Right atrium auricular region (tissue), 2 donors: ENCODE measurements at regions not wholly inside any gene's neighbourhood (a gene's known extent, or its start where the extent isn't known, plus 50 kb on each side); places are given as distances from the start of the nearest gene placed in this dataset.

ENCODE experiments used
- DNase-seq: peaks from one replicate; pipeline ENCODE4 v3.0.0-alpha.2; 2019; ENCODE audit warnings: low spot score
- H3K27ac ChIP-seq, 2 donors: fragments of 200-600 bp; sonication (generic); 1 replicate in 1 of 2; 2 replicates in 1 of 2; pipeline ENCODE4 v1.5.1; 2016 to 2019
- H3K27me3 ChIP-seq, 2 donors: fragments of 200-600 bp; sonication (generic); one replicate each; pipeline versions ENCODE4 v1.5.1 to v1.6.0; 2017 to 2019
- H3K36me3 ChIP-seq: fragments of 200-600 bp; sonication (generic); one replicate; pipeline ENCODE4 v1.5.1; 2016
- H3K4me1 ChIP-seq, 2 donors: fragments of 200-600 bp; sonication (generic); one replicate each; pipeline versions ENCODE4 v1.5.1 to v1.6.0; 2017 to 2019
- H3K4me3 ChIP-seq, 2 donors: fragments of 200-600 bp; sonication (generic); 1 replicate in 1 of 2; 2 replicates in 1 of 2; pipeline ENCODE4 v1.5.1; 2017 to 2019; ENCODE audit warnings: mild to moderate bottlenecking in 1 of 2, moderate library complexity in 1 of 2
- H3K9me3 ChIP-seq, 2 donors: fragments of 200-600 bp; sonication (generic); one replicate each; pipeline ENCODE4 v1.5.1; 2019
- TF ChIP-seq, protein P1 (sequence below), 2 donors: fragments of 200-600 bp; sonication (generic); IDR thresholded peaks; one replicate each; pipeline ENCODE4 v1.5.1; 2019; ENCODE audit warnings: antibody characterized with exemption in 2 of 2

DNA sequence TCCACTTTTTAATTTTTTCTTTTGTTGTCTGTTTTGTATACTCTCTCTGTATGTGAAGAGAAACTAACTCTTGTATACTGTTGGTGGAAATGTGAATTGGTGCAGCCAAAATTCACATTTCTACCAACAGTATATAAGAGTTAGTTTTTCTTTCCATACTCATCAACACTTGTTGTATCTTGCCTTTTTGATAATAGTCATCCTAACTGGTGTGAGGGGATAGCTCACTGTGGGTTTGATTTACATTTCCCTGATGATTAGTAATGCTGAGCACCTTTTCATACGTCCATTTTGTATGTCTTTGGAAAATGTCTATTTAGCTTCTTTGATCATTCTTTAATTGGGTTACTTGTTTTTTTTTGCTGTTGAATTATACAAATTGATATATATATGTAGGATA lies 375.5 kb upstream of the IGFBP3 start:
- no peaks in the 10 kb centered on the region for H3K27me3 ChIP-seq
- no peak overlapping the region for H3K27ac ChIP-seq
- TF ChIP-seq, protein P1, sequence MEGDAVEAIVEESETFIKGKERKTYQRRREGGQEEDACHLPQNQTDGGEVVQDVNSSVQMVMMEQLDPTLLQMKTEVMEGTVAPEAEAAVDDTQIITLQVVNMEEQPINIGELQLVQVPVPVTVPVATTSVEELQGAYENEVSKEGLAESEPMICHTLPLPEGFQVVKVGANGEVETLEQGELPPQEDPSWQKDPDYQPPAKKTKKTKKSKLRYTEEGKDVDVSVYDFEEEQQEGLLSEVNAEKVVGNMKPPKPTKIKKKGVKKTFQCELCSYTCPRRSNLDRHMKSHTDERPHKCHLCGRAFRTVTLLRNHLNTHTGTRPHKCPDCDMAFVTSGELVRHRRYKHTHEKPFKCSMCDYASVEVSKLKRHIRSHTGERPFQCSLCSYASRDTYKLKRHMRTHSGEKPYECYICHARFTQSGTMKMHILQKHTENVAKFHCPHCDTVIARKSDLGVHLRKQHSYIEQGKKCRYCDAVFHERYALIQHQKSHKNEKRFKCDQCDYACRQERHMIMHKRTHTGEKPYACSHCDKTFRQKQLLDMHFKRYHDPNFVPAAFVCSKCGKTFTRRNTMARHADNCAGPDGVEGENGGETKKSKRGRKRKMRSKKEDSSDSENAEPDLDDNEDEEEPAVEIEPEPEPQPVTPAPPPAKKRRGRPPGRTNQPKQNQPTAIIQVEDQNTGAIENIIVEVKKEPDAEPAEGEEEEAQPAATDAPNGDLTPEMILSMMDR (IDR thresholded peaks at IDR 0.05) = no peak
- H3K4me3 ChIP-seq = no peak overlapping the region
- no peaks in the 10 kb centered on the region for H3K36me3 ChIP-seq
- no peak for DNase-seq
- peaks cover 0 to 24% of the 10 kb centered on the region in 2 donors for H3K9me3 ChIP-seq
- no peaks in the 10 kb centered on the region for H3K4me1 ChIP-seq

DNA sequence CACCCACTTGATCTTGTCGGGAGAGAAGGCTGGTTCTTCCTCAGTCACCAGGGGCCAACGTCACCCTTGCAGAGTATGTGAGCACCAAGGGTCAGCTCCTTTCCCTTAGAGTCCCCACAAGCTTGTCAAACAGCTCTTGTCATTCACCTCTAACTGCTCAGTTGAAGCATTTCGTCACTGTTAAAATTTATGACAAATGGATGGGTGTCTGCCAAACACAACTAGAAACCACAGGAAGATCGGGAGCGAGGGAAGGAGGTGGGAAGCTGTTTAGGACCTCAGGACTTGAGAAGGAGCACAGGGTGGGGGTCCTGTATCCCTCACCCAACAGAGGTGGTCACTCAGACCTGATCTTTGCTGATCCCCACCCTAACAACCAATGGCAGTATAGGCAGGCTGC lies 373.3 kb upstream of the IGFBP3 start:
- Histone ChIP-seq H3K27ac (no peak overlapping the region), H3K36me3 (no peaks in the 10 kb centered on the region), H3K9me3 (peaks cover 0 to 24% of the 10 kb centered on the region in 2 donors), H3K27me3 (no peaks in the 10 kb centered on the region), H3K4me3 (no peak overlapping the region), H3K4me1 (no peaks in the 10 kb centered on the region)
- TF ChIP-seq, protein P1 (IDR thresholded peaks at IDR 0.05) = no peak
- DNase-seq = no peak

DNA sequence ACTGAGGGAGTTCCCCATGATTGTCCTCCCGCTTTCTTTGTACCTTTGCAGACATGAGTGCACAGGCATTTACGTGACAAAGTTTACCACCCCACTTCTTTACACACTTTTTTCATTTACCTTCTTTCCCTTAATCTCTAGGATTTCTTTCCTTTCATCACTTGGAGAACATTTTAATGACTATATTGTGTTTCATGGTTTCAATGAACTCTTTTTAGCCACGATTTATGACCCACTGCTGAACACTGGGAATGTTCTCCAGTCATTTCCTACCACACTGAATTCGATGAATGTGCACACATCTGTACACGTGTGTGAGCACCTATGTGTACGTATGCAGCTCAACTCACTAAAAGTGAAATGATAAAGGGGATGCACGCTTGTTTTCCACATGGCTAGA lies 371.7 kb upstream of the IGFBP3 start:
- DNase-seq = no peak
- H3K27ac ChIP-seq = no peak overlapping the region
- no peaks in the 10 kb centered on the region for H3K36me3 ChIP-seq
- no peaks in the 10 kb centered on the region for H3K27me3 ChIP-seq
- peaks cover 0 to 18% of the 10 kb centered on the region in 2 donors for H3K9me3 ChIP-seq
- no peak overlapping the region for H3K4me3 ChIP-seq
- TF ChIP-seq, protein P1 (IDR thresholded peaks at IDR 0.05) = no peak
- H3K4me1 ChIP-seq = no peaks in the 10 kb centered on the region

DNA sequence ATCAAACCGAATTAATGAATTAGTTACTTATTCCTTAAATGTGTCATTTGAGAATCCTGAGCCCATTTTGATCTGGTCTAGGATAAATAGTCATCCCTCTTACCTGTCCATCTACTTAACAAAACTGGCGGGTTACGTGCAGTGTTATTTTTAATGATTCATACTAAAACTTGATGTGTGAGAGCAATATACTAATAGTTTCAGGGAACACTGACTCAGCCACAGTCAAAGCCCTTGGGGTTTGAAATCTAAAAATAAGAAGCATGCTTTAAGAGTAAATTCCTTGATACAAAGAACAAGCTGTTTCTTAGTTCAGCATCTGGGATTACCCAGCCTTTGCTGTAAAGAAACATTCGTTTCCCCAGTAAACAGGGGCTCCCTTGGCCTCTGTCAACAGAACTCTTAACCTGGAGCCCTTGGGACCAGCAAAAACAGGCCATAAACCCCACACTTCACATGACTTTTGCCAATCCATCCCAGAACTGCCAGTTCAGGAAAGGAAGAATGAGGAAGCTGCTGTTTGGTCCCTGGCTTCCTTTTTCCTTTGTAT lies 370.6 kb upstream of the IGFBP3 start:
- TF ChIP-seq, protein P1 (IDR thresholded peaks at IDR 0.05) = no peak
- Histone ChIP-seq H3K4me1 (no peaks in the 10 kb centered on the region), H3K36me3 (no peaks in the 10 kb centered on the region), H3K27me3 (no peaks in the 10 kb centered on the region), H3K4me3 (no peak overlapping the region), H3K9me3 (peaks cover 0 to 8% of the 10 kb centered on the region in 2 donors), H3K27ac (no peak overlapping the region)
- no peak for DNase-seq

DNA sequence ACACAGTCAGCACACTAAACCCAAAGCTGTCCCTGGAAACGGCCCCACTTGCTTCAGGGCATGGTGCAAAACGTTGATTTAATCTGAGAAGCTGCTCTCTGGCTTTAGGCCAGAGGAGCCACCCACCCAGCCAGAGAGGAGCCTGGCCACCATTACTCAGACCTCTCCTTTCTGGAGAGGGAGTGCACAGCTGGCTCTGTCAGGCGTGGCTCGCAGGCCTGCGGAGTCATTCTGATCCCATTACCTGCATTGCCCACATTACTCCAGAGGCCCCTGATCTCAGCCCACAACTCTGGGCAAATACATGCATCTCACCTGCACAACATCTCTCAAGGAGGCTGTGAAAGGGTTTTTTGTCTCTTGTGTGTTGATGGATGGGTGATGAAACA lies 370.0 kb upstream of the IGFBP3 start:
- H3K4me1 ChIP-seq = no peaks in the 10 kb centered on the region
- H3K36me3 ChIP-seq = no peaks in the 10 kb centered on the region
- TF ChIP-seq, protein P1 (IDR thresholded peaks at IDR 0.05) = no peak
- H3K9me3 ChIP-seq = peaks cover 0 to 1% of the 10 kb centered on the region in 2 donors
- no peak overlapping the region for H3K4me3 ChIP-seq
- no peak for DNase-seq
- no peaks in the 10 kb centered on the region for H3K27me3 ChIP-seq
- no peak overlapping the region for H3K27ac ChIP-seq

DNA sequence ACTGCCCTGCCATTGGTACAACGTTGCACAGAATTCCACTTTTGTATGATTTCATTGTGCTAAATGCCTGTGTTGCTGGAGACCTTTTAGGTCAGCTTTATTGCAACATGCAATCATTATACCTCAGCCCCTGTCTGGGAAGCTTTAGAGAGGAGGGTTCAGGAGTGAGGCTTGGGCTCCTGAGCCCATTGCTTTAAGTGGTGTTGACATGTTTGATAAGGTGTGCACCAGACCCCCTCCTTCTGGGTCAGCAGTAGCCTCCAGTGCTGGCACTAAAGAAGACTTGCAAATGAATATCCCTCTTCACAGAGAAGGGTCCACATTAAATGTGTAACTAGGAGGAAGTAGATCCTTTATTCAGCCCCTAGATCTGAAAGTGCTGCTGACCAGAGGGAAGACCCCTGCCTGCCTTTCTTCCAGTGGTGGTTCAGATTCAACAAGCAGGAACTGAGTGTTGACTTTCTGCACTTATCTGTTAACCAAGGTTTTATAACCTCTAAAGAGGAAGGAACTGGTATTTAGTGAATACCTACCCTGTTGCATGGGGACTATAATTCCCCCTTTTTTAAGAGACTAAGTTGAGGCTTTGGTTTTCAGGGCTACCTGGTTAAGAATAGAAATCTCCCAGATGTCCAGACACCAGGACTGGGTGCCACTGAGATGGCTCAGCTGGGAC lies 369.4 kb upstream of the IGFBP3 start:
- Histone ChIP-seq H3K4me1 (no peaks in the 10 kb centered on the region), H3K36me3 (no peaks in the 10 kb centered on the region), H3K27me3 (no peaks in the 10 kb centered on the region), H3K9me3 (no peaks in the 10 kb centered on the region), H3K4me3 (no peak overlapping the region), H3K27ac (no peak overlapping the region)
- TF ChIP-seq, protein P1 (IDR thresholded peaks at IDR 0.05) = no peak
- DNase-seq = no peak
